HEK293T (cell line): ENCODE measurements at regions not wholly inside any gene's neighbourhood (a gene's known extent, or its start where the extent isn't known, plus 50 kb on each side); places are given as distances from the start of the nearest gene placed in this dataset.

Source experiments
- CTCF ChIA-PET: fragments of 350-600 bp; formaldehyde crosslinking; extraction: SDS; loops from one replicate; lab custom pipeline; 2021; ENCODE audit warnings: antibody characterized with exemption, inconsistent platforms; lab: Yijun Ruan, JAX
- POLR2A ChIA-PET: fragments of 350-600 bp; formaldehyde crosslinking; extraction: SDS; loops from one replicate; lab custom pipeline; 2020; ENCODE audit warnings: antibody characterized with exemption, inconsistent platforms; lab: Yijun Ruan, JAX
- DNase-seq: peaks from one replicate; pipeline ENCODE4 v3.0.0; 2012; ENCODE audit warnings: mixed read lengths; ENCODE audit errors: extremely low spot score
- ARNT ChIP-seq: fragments of 450-650 bp; IDR thresholded peaks from 2 replicates; pipeline ENCODE4 v1.6.1; 2017; ENCODE audit warnings: mild to moderate bottlenecking
- BHLHE40 ChIP-seq: fragments of 450-650 bp; IDR thresholded peaks from 2 replicates; pipeline ENCODE4 v1.6.1; 2016; ENCODE audit warnings: mild to moderate bottlenecking, moderate library complexity, borderline replicate concordance
- CTBP1 ChIP-seq: fragments of 450-650 bp; IDR thresholded peaks from 2 replicates; pipeline ENCODE4 v1.6.1; 2016; ENCODE audit warnings: borderline replicate concordance
- ELF4 ChIP-seq: fragments of 450-650 bp; IDR thresholded peaks from 2 replicates; pipeline ENCODE4 v1.6.1; 2017; ENCODE audit warnings: antibody characterized with exemption
- FOXA1 ChIP-seq: fragments of 450-650 bp; IDR thresholded peaks from 2 replicates; pipeline ENCODE4 v1.6.1; 2016; ENCODE audit warnings: mild to moderate bottlenecking
- FOXK2 ChIP-seq: fragments of 450-650 bp; IDR thresholded peaks from 2 replicates; pipeline ENCODE4 v1.6.1; 2016; ENCODE audit warnings: mild to moderate bottlenecking
- FOXM1 ChIP-seq: fragments of 450-650 bp; IDR thresholded peaks from 2 replicates; pipeline ENCODE4 v1.6.1; 2017; ENCODE audit warnings: mild to moderate bottlenecking, borderline replicate concordance
- HDGF ChIP-seq: fragments of 450-650 bp; IDR thresholded peaks from 2 replicates; pipeline ENCODE4 v1.6.1; 2017; ENCODE audit warnings: antibody characterized with exemption, borderline replicate concordance
- L3MBTL2 ChIP-seq: fragments of 450-650 bp; conservative IDR thresholded peaks from 2 replicates; pipeline ENCODE4 v1.6.1; 2016; ENCODE audit warnings: mild to moderate bottlenecking
- LEF1 ChIP-seq: fragments of 450-650 bp; IDR thresholded peaks from 2 replicates; pipeline ENCODE4 v1.6.1; 2017; ENCODE audit warnings: mild to moderate bottlenecking, borderline replicate concordance
- NFRKB ChIP-seq: fragments of 450-650 bp; IDR thresholded peaks from 2 replicates; pipeline ENCODE4 v1.6.1; 2016; ENCODE audit warnings: mild to moderate bottlenecking, moderate library complexity
- PKNOX1 ChIP-seq: fragments of 450-650 bp; IDR thresholded peaks from 2 replicates; pipeline ENCODE4 v1.6.1; 2016
- SP1 ChIP-seq: fragments of 450-650 bp; IDR thresholded peaks from 2 replicates; pipeline ENCODE4 v1.6.1; 2017
- SUZ12 ChIP-seq: fragments of 450-650 bp; IDR thresholded peaks from 2 replicates; pipeline ENCODE4 v1.6.1; 2016; ENCODE audit warnings: mild to moderate bottlenecking
- TARDBP ChIP-seq: fragments of 450-650 bp; IDR thresholded peaks from 2 replicates; pipeline ENCODE4 v1.6.1; 2016
- ZNF384 ChIP-seq: fragments of 450-650 bp; IDR thresholded peaks from 2 replicates; pipeline ENCODE4 v1.6.1; 2016

DNA sequence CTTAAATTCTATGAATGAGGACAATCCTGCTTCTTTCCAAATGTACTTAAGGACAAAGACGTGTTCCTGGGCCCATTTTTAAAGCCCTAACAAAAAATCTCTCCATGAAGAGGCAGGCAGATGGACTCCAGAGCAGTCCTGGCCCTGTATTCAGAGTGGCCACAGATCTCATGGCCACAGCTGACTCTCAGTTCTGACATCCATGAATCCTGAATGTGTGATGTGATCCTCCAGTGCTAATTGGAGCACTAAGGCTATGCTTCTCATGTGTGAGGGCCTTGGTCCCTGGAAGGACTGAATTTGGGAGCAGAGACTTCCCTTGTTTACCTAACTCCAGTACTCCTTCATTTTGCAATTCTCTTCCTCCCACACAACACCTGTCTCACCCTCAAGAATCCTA is 373.0 kb downstream of the AGTPBP1 start:
- no peak for DNase-seq
- ChIA-PET CTCF (no interaction called here), POLR2A (no interaction called here)
- TF ChIP-seq PKNOX1: no peak
- TF ChIP-seq NFRKB: no peak
- no peak for TF ChIP-seq L3MBTL2
- TF ChIP-seq LEF1: no peak
- TF ChIP-seq SP1: no peak
- TF ChIP-seq SUZ12: no peak
- no peak for TF ChIP-seq ARNT
- no peak for TF ChIP-seq CTBP1
- no peak for TF ChIP-seq ELF4
- TF ChIP-seq FOXK2: no peak
- no peak for TF ChIP-seq FOXA1
- no peak for TF ChIP-seq BHLHE40
- no peak for TF ChIP-seq ZNF384
- TF ChIP-seq TARDBP: no peak
- no peak for TF ChIP-seq HDGF
- TF ChIP-seq FOXM1: no peak

GRCh38 chr9:85359161-85359560 is 382.6 kb downstream of the AGTPBP1 start:
- TF ChIP-seq ZNF384: no peak
- TF ChIP-seq SP1: no peak
- no peak for TF ChIP-seq HDGF
- no peak for TF ChIP-seq TARDBP
- TF ChIP-seq L3MBTL2: no peak
- no peak for TF ChIP-seq FOXA1
- TF ChIP-seq FOXM1: no peak
- TF ChIP-seq LEF1: no peak
- no peak for TF ChIP-seq NFRKB
- no peak for TF ChIP-seq ELF4
- TF ChIP-seq PKNOX1: no peak
- TF ChIP-seq ARNT: no peak
- no peak for TF ChIP-seq FOXK2
- TF ChIP-seq SUZ12: no peak
- TF ChIP-seq BHLHE40: no peak
- no peak for TF ChIP-seq CTBP1
- DNase-seq: no peak
- POLR2A ChIA-PET: no interaction called here
- CTCF ChIA-PET: no interaction called here

GRCh38 chr9:85349046-85349445 is 392.7 kb downstream of the AGTPBP1 start:
- POLR2A ChIA-PET: no interaction called here
- TF ChIP-seq SP1 (no peak), ARNT (no peak), TARDBP (no peak), BHLHE40 (no peak), FOXA1 (no peak), PKNOX1 (no peak), LEF1 (no peak), NFRKB (no peak), ZNF384 (no peak), L3MBTL2 (no peak), HDGF (no peak), ELF4 (no peak), SUZ12 (no peak), CTBP1 (no peak), FOXM1 (no peak), FOXK2 (no peak)
- no peak for DNase-seq
- CTCF ChIA-PET: no interaction called here

GRCh38 chr9:85347541-85347940 is 394.2 kb downstream of the AGTPBP1 start:
- TF ChIP-seq ZNF384 (no peak), ELF4 (no peak), NFRKB (no peak), LEF1 (no peak), SUZ12 (no peak), BHLHE40 (no peak), SP1 (no peak), PKNOX1 (no peak), FOXK2 (no peak), HDGF (no peak), FOXM1 (no peak), L3MBTL2 (no peak), CTBP1 (no peak), TARDBP (no peak), ARNT (no peak), FOXA1 (no peak)
- no peak for DNase-seq
- ChIA-PET CTCF (no interaction called here), POLR2A (no interaction called here)

DNA sequence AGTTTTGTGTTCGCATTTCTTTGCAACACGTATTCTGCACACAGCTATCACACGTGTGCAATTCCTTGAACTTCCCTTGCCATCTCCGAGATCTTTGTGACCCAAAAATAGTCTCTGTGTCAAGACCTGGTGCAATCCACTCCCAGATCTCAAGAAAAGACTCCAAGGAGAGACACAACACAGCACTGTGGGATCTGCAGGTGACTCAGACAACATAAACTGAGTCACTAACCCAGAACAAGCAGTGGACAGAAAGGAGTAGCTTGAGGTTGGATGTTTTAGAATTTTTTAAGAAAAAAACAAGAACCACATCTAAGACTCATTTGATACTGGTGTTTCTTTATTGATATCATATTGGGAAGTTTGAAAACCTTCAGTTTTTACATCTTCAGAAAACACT is 396.9 kb downstream of the AGTPBP1 start:
- ChIA-PET POLR2A (no interaction called here), CTCF (no interaction called here)
- TF ChIP-seq BHLHE40: no peak
- no peak for TF ChIP-seq FOXM1
- TF ChIP-seq LEF1: no peak
- TF ChIP-seq ARNT: no peak
- no peak for TF ChIP-seq NFRKB
- TF ChIP-seq SP1: no peak
- no peak for TF ChIP-seq L3MBTL2
- TF ChIP-seq FOXK2: no peak
- no peak for TF ChIP-seq ZNF384
- no peak for DNase-seq
